ENCODE measurements at regions not wholly inside any gene's neighbourhood (a gene's known extent, or its start where the extent isn't known, plus 50 kb on each side); places are given as distances from the start of the nearest gene placed in this dataset.
A peak's percentile ranks its signal among the peaks of the same experiment; 100 is the strongest.

DNA sequence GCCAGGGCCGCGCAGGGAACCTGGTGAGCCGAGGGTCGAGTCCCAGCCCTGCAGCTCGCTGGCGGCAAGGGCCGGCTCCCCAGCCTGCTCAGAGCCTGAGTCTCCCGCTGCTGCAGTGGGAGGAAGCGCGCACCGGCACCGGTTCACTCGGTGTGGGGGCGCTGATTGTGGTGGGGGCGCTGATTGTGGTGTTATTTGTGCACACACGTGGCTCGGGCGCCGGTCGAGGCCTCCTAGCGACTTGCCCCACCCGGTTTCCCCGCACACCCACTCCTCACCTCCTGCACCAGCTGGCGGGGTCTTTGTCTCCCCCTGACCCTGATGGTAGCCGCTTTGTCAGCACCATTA is 266.7 kb downstream of the NSG2 start:
- DNase-seq (ENCODE audit: low read depth in 2 of 2) = no peak
- peak overlapping the region; percentile 23 for H3K4me2 ChIP-seq (ENCODE audit: extremely low read depth, insufficient read depth, low read length)
- no peaks in the 10 kb centered on the region for H3K4me1 ChIP-seq (ENCODE audit: control insufficient read depth, extremely low read depth, insufficient read depth, low read length)
- H3K36me3 ChIP-seq (ENCODE audit: control insufficient read depth, insufficient read depth, low read length) = no peaks in the 10 kb centered on the region
- H2AFZ ChIP-seq (ENCODE audit: low read length) = no peak overlapping the region
- TF ChIP-seq, protein P1, sequence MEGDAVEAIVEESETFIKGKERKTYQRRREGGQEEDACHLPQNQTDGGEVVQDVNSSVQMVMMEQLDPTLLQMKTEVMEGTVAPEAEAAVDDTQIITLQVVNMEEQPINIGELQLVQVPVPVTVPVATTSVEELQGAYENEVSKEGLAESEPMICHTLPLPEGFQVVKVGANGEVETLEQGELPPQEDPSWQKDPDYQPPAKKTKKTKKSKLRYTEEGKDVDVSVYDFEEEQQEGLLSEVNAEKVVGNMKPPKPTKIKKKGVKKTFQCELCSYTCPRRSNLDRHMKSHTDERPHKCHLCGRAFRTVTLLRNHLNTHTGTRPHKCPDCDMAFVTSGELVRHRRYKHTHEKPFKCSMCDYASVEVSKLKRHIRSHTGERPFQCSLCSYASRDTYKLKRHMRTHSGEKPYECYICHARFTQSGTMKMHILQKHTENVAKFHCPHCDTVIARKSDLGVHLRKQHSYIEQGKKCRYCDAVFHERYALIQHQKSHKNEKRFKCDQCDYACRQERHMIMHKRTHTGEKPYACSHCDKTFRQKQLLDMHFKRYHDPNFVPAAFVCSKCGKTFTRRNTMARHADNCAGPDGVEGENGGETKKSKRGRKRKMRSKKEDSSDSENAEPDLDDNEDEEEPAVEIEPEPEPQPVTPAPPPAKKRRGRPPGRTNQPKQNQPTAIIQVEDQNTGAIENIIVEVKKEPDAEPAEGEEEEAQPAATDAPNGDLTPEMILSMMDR (conservative IDR thresholded peaks at IDR 0.05 in 1 of 2, IDR thresholded peaks at IDR 0.05 in 1 of 2; ENCODE audit: low read depth in 1 of 2, low read length in 2 of 2) = no peak
- TF ChIP-seq EZH2 (IDR thresholded peaks at IDR 0.05; ENCODE audit: low read length, missing control alignments) = no peak
- no peak overlapping the region for H3K27ac ChIP-seq (ENCODE audit: insufficient read depth, low read length)
- no peak overlapping the region for H3K9ac ChIP-seq (ENCODE audit: insufficient read depth, low read length)
- no peaks in the 10 kb centered on the region for H3K79me2 ChIP-seq (ENCODE audit: control insufficient read depth, insufficient read depth, low read length)
- H4K20me1 ChIP-seq (ENCODE audit: control insufficient read depth, extremely low read depth, insufficient read depth, low read length) = no peaks in the 10 kb centered on the region
- H3K4me3 ChIP-seq (replicated peaks in 1 of 4; ENCODE audit: control extremely low read depth in 1 of 4, insufficient read depth in 1 of 4, low read depth in 3 of 4, low read length in 4 of 4) = no peak overlapping the region
- no peaks in the 10 kb centered on the region for H3K27me3 ChIP-seq (ENCODE audit: control insufficient read depth, insufficient read depth, low read length)
- no peaks in the 10 kb centered on the region for H3K9me3 ChIP-seq (ENCODE audit: control insufficient read depth, insufficient read depth, low read depth, low read length)

DNA sequence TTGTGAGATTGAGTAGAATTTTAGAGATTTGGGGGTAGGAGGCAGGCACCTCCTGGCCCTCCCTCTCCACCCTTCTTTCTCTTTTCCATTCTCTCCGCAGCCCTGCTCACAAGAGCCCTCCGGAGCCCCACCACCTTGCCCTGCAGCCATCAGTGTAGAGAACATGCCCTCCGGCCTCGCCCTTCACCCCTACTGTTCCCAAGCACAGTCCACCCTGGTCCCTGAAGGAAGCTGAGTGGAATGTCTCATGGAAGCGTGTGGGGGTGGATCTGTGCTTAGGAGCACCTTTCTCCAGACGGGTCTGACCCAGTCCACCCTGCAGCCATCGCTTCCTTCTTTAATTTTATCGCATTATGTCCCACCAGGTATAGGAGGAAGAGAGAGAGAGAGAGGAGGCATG is 267.1 kb downstream of the NSG2 start:
- TF ChIP-seq, protein P1 (conservative IDR thresholded peaks at IDR 0.05 in 1 of 2, IDR thresholded peaks at IDR 0.05 in 1 of 2; ENCODE audit: low read depth in 1 of 2, low read length in 2 of 2) = no peak
- TF ChIP-seq EZH2 (IDR thresholded peaks at IDR 0.05; ENCODE audit: low read length, missing control alignments) = no peak
- Histone ChIP-seq H3K27ac (ENCODE audit: insufficient read depth, low read length) (no peak overlapping the region), H3K4me1 (ENCODE audit: control insufficient read depth, extremely low read depth, insufficient read depth, low read length) (no peaks in the 10 kb centered on the region), H3K4me2 (ENCODE audit: extremely low read depth, insufficient read depth, low read length) (no peak overlapping the region), H3K36me3 (ENCODE audit: control insufficient read depth, insufficient read depth, low read length) (no peaks in the 10 kb centered on the region), H3K9me3 (ENCODE audit: control insufficient read depth, insufficient read depth, low read depth, low read length) (no peaks in the 10 kb centered on the region), H3K79me2 (ENCODE audit: control insufficient read depth, insufficient read depth, low read length) (no peaks in the 10 kb centered on the region), H3K4me3 (replicated peaks in 1 of 4; ENCODE audit: control extremely low read depth in 1 of 4, insufficient read depth in 1 of 4, low read depth in 3 of 4, low read length in 4 of 4) (no peak overlapping the region), H3K27me3 (ENCODE audit: control insufficient read depth, insufficient read depth, low read length) (no peaks in the 10 kb centered on the region), H3K9ac (ENCODE audit: insufficient read depth, low read length) (no peak overlapping the region), H2AFZ (ENCODE audit: low read length) (no peak overlapping the region), H4K20me1 (ENCODE audit: control insufficient read depth, extremely low read depth, insufficient read depth, low read length) (no peaks in the 10 kb centered on the region)
- no peak for DNase-seq (ENCODE audit: low read depth in 2 of 2)

DNA sequence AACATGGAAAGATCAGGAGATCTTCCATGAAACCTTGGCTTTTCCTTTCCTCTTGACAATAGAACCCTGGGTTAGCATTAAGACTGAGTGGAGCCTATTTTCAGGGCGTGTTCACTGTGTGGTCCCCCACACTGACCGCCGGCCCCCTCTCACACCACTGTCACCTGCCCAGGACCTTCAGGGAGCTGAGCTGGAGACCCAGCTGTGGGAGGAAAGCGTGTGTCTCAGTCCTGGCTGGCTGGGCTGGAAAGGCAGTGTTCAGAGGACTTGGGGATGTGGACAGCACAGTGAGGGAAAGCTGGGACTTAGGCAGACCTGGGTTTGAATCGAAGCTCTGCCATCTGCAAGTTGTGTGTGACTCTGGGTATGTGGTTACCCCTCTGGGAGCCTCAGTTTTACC is 268.1 kb downstream of the NSG2 start:
- no peak overlapping the region for H3K27ac ChIP-seq (ENCODE audit: insufficient read depth, low read length)
- H3K27me3 ChIP-seq (ENCODE audit: control insufficient read depth, insufficient read depth, low read length) = no peaks in the 10 kb centered on the region
- no peaks in the 10 kb centered on the region for H4K20me1 ChIP-seq (ENCODE audit: control insufficient read depth, extremely low read depth, insufficient read depth, low read length)
- H3K79me2 ChIP-seq (ENCODE audit: control insufficient read depth, insufficient read depth, low read length) = no peaks in the 10 kb centered on the region
- TF ChIP-seq, protein P1 (conservative IDR thresholded peaks at IDR 0.05 in 1 of 2, IDR thresholded peaks at IDR 0.05 in 1 of 2; ENCODE audit: low read depth in 1 of 2, low read length in 2 of 2) = no peak
- no peak for TF ChIP-seq EZH2 (IDR thresholded peaks at IDR 0.05; ENCODE audit: low read length, missing control alignments)
- H2AFZ ChIP-seq (ENCODE audit: low read length) = no peak overlapping the region
- H3K9me3 ChIP-seq (ENCODE audit: control insufficient read depth, insufficient read depth, low read depth, low read length) = no peaks in the 10 kb centered on the region
- no peak overlapping the region for H3K9ac ChIP-seq (ENCODE audit: insufficient read depth, low read length)
- H3K4me1 ChIP-seq (ENCODE audit: control insufficient read depth, extremely low read depth, insufficient read depth, low read length) = no peaks in the 10 kb centered on the region
- no peaks in the 10 kb centered on the region for H3K36me3 ChIP-seq (ENCODE audit: control insufficient read depth, insufficient read depth, low read length)
- no peak overlapping the region for H3K4me2 ChIP-seq (ENCODE audit: extremely low read depth, insufficient read depth, low read length)
- no peak overlapping the region for H3K4me3 ChIP-seq (replicated peaks in 1 of 4; ENCODE audit: control extremely low read depth in 1 of 4, insufficient read depth in 1 of 4, low read depth in 3 of 4, low read length in 4 of 4)
- DNase-seq (ENCODE audit: low read depth in 2 of 2) = no peak
